A549 (cell line): ENCODE measurements at regions not wholly inside any gene's neighbourhood (a gene's known extent, or its start where the extent isn't known, plus 50 kb on each side); places are given as distances from the start of the nearest gene placed in this dataset.

Experiments used
- EP300 ChIP-seq, 2 experiments: fragments of >200 bp; sonication (Bioruptor Twin); formaldehyde crosslinking; IDR thresholded peaks; 2 replicates in 1 of 2; 3 replicates in 1 of 2; pipeline ENCODE4 v1.6.1; 2016 to 2017
- HOXA7 ChIP-seq: fragments of 250-450 bp; sonication (Bioruptor Pico); IDR thresholded peaks from 2 replicates; pipeline ENCODE4 v1.5.0; 2020; ENCODE audit warnings: mild to moderate bottlenecking, moderate library complexity
- TF ChIP-seq, protein P1 (sequence below): fragments of >200 bp; sonication (Bioruptor Twin); formaldehyde crosslinking; IDR thresholded peaks from 3 replicates; pipeline ENCODE4 v1.5.1; 2016
- TF ChIP-seq, protein P2 (sequence below): fragments of 450-650 bp; IDR thresholded peaks from 2 replicates; pipeline ENCODE4 v1.6.1; 2014; ENCODE audit warnings: antibody characterized with exemption

DNA sequence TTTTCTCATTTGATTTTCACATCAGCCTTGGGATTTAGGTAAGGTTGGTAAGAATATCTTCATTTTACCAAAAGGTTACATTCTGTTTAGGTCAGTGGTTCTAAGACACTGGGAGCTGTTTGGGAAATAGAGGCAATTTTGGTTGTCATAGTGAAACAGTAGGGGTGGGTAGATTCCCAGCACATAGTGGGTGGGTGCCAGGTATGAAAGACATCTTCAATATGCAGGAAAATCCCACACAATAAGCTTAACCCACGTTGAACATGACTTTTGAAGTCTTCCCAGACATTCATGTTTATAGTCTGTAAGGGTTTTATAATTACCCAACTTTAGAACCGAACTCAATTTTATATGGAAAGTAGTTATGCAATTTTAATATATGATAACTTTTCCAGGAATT is 249.6 kb downstream of the SNCA start:
- TF ChIP-seq, protein P1, sequence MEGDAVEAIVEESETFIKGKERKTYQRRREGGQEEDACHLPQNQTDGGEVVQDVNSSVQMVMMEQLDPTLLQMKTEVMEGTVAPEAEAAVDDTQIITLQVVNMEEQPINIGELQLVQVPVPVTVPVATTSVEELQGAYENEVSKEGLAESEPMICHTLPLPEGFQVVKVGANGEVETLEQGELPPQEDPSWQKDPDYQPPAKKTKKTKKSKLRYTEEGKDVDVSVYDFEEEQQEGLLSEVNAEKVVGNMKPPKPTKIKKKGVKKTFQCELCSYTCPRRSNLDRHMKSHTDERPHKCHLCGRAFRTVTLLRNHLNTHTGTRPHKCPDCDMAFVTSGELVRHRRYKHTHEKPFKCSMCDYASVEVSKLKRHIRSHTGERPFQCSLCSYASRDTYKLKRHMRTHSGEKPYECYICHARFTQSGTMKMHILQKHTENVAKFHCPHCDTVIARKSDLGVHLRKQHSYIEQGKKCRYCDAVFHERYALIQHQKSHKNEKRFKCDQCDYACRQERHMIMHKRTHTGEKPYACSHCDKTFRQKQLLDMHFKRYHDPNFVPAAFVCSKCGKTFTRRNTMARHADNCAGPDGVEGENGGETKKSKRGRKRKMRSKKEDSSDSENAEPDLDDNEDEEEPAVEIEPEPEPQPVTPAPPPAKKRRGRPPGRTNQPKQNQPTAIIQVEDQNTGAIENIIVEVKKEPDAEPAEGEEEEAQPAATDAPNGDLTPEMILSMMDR, result no peak
- TF ChIP-seq, protein P2, sequence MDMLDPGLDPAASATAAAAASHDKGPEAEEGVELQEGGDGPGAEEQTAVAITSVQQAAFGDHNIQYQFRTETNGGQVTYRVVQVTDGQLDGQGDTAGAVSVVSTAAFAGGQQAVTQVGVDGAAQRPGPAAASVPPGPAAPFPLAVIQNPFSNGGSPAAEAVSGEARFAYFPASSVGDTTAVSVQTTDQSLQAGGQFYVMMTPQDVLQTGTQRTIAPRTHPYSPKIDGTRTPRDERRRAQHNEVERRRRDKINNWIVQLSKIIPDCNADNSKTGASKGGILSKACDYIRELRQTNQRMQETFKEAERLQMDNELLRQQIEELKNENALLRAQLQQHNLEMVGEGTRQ, result no peak
- no peak for TF ChIP-seq HOXA7 (CRISPR knock-in tag)
- TF ChIP-seq EP300 (IDR thresholded peaks at IDR 0.05), result no peak
